K562 (cell line): ENCODE measurements at regions not wholly inside any gene's neighbourhood (a gene's known extent, or its start where the extent isn't known, plus 50 kb on each side); places are given as distances from the start of the nearest gene placed in this dataset.

ENCODE experiments used
- ATAC-seq: fragments of 200-7000 bp; cut with Tn5 transposase; 3 replicates; pipeline ENCODE4 v1.9.1; 2020; ENCODE audit warnings: moderate library complexity
- BruUV-seq: library from RNA; stranded (reverse); fragments of 400-500 nt; replicated peaks from 2 replicates; lab custom pipeline; 2021; lab: Mats Ljungman, UMichigan
- CTCF ChIA-PET: fragments of 300-600 bp; formaldehyde crosslinking; extraction: SDS; loops from one replicate; lab custom pipeline; 2021; ENCODE audit warnings: low intra/inter-chr PET ratio; lab: Yijun Ruan, JAX
- POLR2A ChIA-PET: fragments of 300-600, 350-650 bp; sonication (Branson Sonifier 250); formaldehyde crosslinking; extraction: SDS; loops from one replicate; lab custom pipeline; 2021; ENCODE audit warnings: antibody characterized with exemption, inconsistent platforms; lab: Yijun Ruan, JAX
- DNase-seq, 4 experiments: peaks; one replicate each; pipeline versions ENCODE4 v3.0.0 to v3.0.0-alpha.2; 2011 to 2018; ENCODE audit warnings: low spot score in 3 of 4, mixed read lengths in 3 of 4; ENCODE audit errors: extremely low read depth in 1 of 4
- FAIRE-seq: peaks from 2 replicates; lab custom pipeline; 2011; peaks lifted over from hg19 to GRCh38; lab: Jason Lieb, UNC
- H2AFZ ChIP-seq: 2 replicates; pipeline ENCODE4 v1.6.0; 2011; ENCODE audit warnings: low read depth, low read length, control low read depth, inconsistent platforms
- H3K27ac ChIP-seq: fragments of 200-600 bp; 3 replicates; pipeline ENCODE4 v1.8.0; 2011; ENCODE audit warnings: low read depth, mild to moderate bottlenecking, control low read depth, inconsistent platforms, low read length, moderate library complexity, mixed read lengths; ENCODE audit errors: extremely low read depth
- H3K27me3 ChIP-seq, 2 experiments: fragments of 300-600 bp in 1 of 2; 2 replicates in 1 of 2; 3 replicates in 1 of 2; pipeline versions ENCODE4 v1.6.0 to v1.8.0; 2011; ENCODE audit warnings: inconsistent platforms in 2 of 2, low read length in 2 of 2, mild to moderate bottlenecking in 1 of 2, mixed read lengths in 1 of 2, moderate library complexity in 1 of 2; ENCODE audit not compliant: control insufficient read depth in 2 of 2, insufficient read depth in 2 of 2
- H3K36me3 ChIP-seq: fragments of 300-600 bp; 3 replicates; pipeline ENCODE4 v1.8.0; 2011; ENCODE audit warnings: mild to moderate bottlenecking, low read length, inconsistent platforms; ENCODE audit not compliant: control insufficient read depth, insufficient read depth
- H3K4me1 ChIP-seq, 2 experiments: fragments of 200-600 bp in 1 of 2; replicated peaks in 1 of 2; 2 replicates in 1 of 2; 3 replicates in 1 of 2; pipeline versions ENCODE4 v1.5.1 to v1.8.0; 2011; ENCODE audit warnings: inconsistent platforms in 2 of 2, low read length in 2 of 2, mild to moderate bottlenecking in 1 of 2, mixed read lengths in 1 of 2, moderate library complexity in 1 of 2; ENCODE audit not compliant: control insufficient read depth in 2 of 2, insufficient read depth in 2 of 2
- H3K4me2 ChIP-seq: 2 replicates; pipeline ENCODE4 v1.6.1; 2011; ENCODE audit warnings: low read length, control low read depth, inconsistent platforms, mixed read lengths; ENCODE audit not compliant: insufficient read depth
- H3K4me3 ChIP-seq: fragments of 200-600 bp; sonication (generic), shearing (Covaris generic); 2 replicates; pipeline ENCODE4 v1.5.1; 2016; ENCODE audit warnings: control low read depth, inconsistent platforms
- H3K79me2 ChIP-seq: fragments of 200-600 bp; 3 replicates; pipeline ENCODE4 v1.8.0; 2011; ENCODE audit warnings: low read length, inconsistent platforms; ENCODE audit not compliant: control insufficient read depth, insufficient read depth
- H3K9ac ChIP-seq, 2 experiments: 2 replicates each; pipeline versions ENCODE4 v1.6.0 to v1.6.1; 2011; ENCODE audit warnings: low read depth in 2 of 2, low read length in 2 of 2, control low read depth in 1 of 2, inconsistent platforms in 1 of 2, mild to moderate bottlenecking in 1 of 2, mixed read lengths in 1 of 2; ENCODE audit not compliant: insufficient read depth in 1 of 2
- H3K9me1 ChIP-seq: one replicate; pipeline ENCODE4 v1.6.0; 2011; ENCODE audit warnings: inconsistent platforms, mild to moderate bottlenecking, low read length, moderate library complexity; ENCODE audit not compliant: control insufficient read depth, insufficient read depth
- H3K9me3 ChIP-seq: replicated peaks from 2 replicates; pipeline ENCODE4 v1.5.1; 2011; ENCODE audit warnings: low read depth, low read length, inconsistent platforms; ENCODE audit not compliant: control insufficient read depth, insufficient read depth
- H4K20me1 ChIP-seq: replicated peaks from 2 replicates; pipeline ENCODE4 v1.6.1; 2011; ENCODE audit warnings: low read length, inconsistent platforms, mixed read lengths; ENCODE audit not compliant: control insufficient read depth, insufficient read depth
- E2F3 ChIP-seq: fragments of 250-450 bp; sonication (Bioruptor Pico); IDR thresholded peaks from 2 replicates; pipeline ENCODE4 v1.4.0; 2020; ENCODE audit warnings: mild to moderate bottlenecking
- EGR1 ChIP-seq: fragments of 450-650 bp; conservative IDR thresholded peaks from 2 replicates; pipeline ENCODE4 v1.6.1; 2017; ENCODE audit warnings: mild to moderate bottlenecking
- ERF ChIP-seq: fragments of 450-650 bp; formaldehyde crosslinking; IDR thresholded peaks from 2 replicates; pipeline ENCODE4 v1.4.0; 2020; ENCODE audit warnings: mild to moderate bottlenecking, mixed read lengths
- TARDBP ChIP-seq: fragments of 450-650 bp; IDR thresholded peaks from 2 replicates; pipeline ENCODE4 v1.6.1; 2016
- U2AF2 ChIP-seq: fragments of 200-400 bp; formaldehyde crosslinking; optimal IDR thresholded peaks from 2 replicates; pipeline ENCODE3; 2017; ENCODE audit warnings: low read depth, mild to moderate bottlenecking, low read length
- WGBS: fragments of 100-300 bp; shearing (Covaris generic); methylation state at CpG from one replicate; pipeline ENCODE4 v1.1.6; 2016; ENCODE audit warnings: low coverage, mixed read lengths; ENCODE audit not compliant: insufficient coverage; ENCODE audit errors: missing lambda C conversion rate; 5-methylcytosine and 5-hydroxymethylcytosine counted together
- in situ Hi-C: fragments of 300-500 bp; cut with MboI; formaldehyde crosslinking; loops from 4 replicates; pipeline ENCODE4 v1.15.0; 2018; ENCODE audit warnings: inconsistent platforms, mixed read lengths
- intact Hi-C: fragments of 100-400 bp; cut with micrococcal nuclease; formaldehyde crosslinking; loops from 2 replicates; pipeline ENCODE4 v1.14.2; 2022
- TF ChIP-seq, protein P1 (sequence below): fragments of 250-450 bp; sonication (Bioruptor Pico); IDR thresholded peaks from 2 replicates; pipeline ENCODE4 v1.4.0; 2020

GRCh38 chr15:77723756-77724155, 91.0 kb upstream of the LINGO1 start:
- H3K36me3 ChIP-seq: no peaks in the 10 kb centered on the region
- in situ Hi-C loops: no loop called here
- no peaks in the 10 kb centered on the region for H3K9me1 ChIP-seq
- H3K4me3 ChIP-seq: no peak overlapping the region
- no peaks in the 10 kb centered on the region; a peak in 1 of 5 replicates for H3K27me3 ChIP-seq
- TF ChIP-seq TARDBP (no peak), EGR1 (0 out of 2 replicates have a peak, but pooled peaks have one; percentile 13), E2F3 (no peak), U2AF2 (no peak), ERF (CRISPR knock-in tag) (no peak)
- TF ChIP-seq, protein P1, sequence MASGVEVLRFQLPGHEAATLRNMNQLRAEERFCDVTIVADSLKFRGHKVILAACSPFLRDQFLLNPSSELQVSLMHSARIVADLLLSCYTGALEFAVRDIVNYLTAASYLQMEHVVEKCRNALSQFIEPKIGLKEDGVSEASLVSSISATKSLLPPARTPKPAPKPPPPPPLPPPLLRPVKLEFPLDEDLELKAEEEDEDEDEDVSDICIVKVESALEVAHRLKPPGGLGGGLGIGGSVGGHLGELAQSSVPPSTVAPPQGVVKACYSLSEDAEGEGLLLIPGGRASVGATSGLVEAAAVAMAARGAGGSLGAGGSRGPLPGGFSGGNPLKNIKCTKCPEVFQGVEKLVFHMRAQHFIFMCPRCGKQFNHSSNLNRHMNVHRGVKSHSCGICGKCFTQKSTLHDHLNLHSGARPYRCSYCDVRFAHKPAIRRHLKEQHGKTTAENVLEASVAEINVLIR (CRISPR knock-in tag): no peak
- no peak for FAIRE-seq
- no peak overlapping the region for H3K4me2 ChIP-seq
- ChIA-PET POLR2A (interaction anchor here (0.6 kb wide), 1 partner anchor 11 kb away, joined by 3 read pairs; no protein-coding TSS in a partner anchor), CTCF (no interaction called here)
- H3K4me1 ChIP-seq: peaks cover 0 to 45% of the 10 kb centered on the region in 2 experiments; a peak in 2 of 5 replicates
- no peaks in the 10 kb centered on the region for H3K79me2 ChIP-seq
- WGBS: 31% methylated on average over 8 of the region's 16 CpGs
- no peak for ATAC-seq
- intact Hi-C loops: no loop called here
- H3K9ac ChIP-seq: no peak overlapping the region
- H4K20me1 ChIP-seq: no peaks in the 10 kb centered on the region
- BruUV-seq: no TSS peak
- no peak overlapping the region for H3K27ac ChIP-seq
- no peak overlapping the region for H2AFZ ChIP-seq
- H3K9me3 ChIP-seq: no peaks in the 10 kb centered on the region
- DNase-seq: no peak
